ENCODE measurements at regions not wholly inside any gene's neighbourhood (a gene's known extent, or its start where the extent isn't known, plus 50 kb on each side); places are given as distances from the start of the nearest gene placed in this dataset.
A peak's percentile ranks its signal among the peaks of the same experiment; 100 is the strongest.

DNA sequence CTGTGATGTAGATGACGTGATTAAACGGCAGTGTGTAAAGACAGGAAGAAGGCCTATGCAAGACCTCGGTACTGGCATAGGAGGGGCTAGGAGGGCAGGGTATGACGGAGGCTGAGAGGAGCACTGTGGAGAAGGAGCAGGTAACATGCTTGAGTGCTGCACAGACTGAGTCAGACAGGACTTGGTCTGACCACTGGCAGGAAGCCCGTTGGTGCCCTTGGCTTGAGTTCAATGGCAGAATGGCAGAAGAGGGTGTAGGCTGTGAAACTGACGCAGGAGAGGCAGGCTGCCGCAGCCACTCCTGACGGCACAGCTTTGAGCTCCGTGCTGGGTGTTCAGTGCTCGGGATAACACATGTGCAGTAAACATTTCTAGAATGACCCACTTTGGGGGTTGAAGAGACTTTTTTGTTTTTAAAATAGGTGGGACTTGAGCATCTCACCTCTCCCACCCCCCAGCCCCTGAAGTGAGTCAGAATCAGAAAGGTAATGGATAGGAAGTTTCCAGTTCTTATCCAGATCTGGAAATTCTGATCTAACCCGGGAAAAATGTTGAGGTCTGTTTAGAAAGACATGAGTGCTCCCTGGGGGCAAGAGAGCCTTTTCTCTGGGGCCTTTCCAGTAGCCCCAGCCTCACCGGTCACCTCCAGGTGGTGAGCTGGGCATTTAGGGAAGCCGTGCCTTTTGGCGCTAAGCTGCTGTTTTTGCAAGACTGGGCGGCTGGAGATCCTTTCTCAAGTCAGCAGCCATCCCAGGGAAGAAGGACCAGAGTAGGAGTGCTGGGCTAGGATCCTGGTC is 126.4 kb downstream of the RPLP1 start:
- H3K4me1 ChIP-seq (ENCODE audit: control insufficient read depth in 1 of 2, insufficient read depth in 2 of 2, low read depth in 1 of 2, low read length in 1 of 2) = peaks cover 0 to 11% of the 10 kb centered on the region in 2 experiments; a peak in 1 of 4 replicates
- ChIA-PET CTCF (interaction anchor here (1.8 kb wide), 1 partner anchor 25 kb away, joined by 6 read pairs; no protein-coding TSS in a partner anchor), POLR2A (no interaction called here)
- H4K20me1 ChIP-seq (ENCODE audit: insufficient read depth) = no peaks in the 10 kb centered on the region
- DNase-seq = no peak
- no peak overlapping the region for H3K4me2 ChIP-seq
- no peak overlapping the region for H2AFZ ChIP-seq (ENCODE audit: low read depth)
- H3K79me2 ChIP-seq (ENCODE audit: insufficient read depth) = no peaks in the 10 kb centered on the region
- no peak overlapping the region for H3K27ac ChIP-seq (ENCODE audit: low read depth in 2 of 2, low read length in 1 of 2)
- H3F3A ChIP-seq (replicated peaks; ENCODE audit: insufficient read depth) = no peaks in the 10 kb centered on the region
- no peaks in the 10 kb centered on the region for H3K9me3 ChIP-seq
- no peak for TF ChIP-seq FOXJ3 (CRISPR knock-in tag; IDR thresholded peaks at IDR 0.05)
- TF ChIP-seq CHD2 (IDR thresholded peaks at IDR 0.05; ENCODE audit: low read length, partially characterized antibody) = no peak
- TF ChIP-seq, protein P1, sequence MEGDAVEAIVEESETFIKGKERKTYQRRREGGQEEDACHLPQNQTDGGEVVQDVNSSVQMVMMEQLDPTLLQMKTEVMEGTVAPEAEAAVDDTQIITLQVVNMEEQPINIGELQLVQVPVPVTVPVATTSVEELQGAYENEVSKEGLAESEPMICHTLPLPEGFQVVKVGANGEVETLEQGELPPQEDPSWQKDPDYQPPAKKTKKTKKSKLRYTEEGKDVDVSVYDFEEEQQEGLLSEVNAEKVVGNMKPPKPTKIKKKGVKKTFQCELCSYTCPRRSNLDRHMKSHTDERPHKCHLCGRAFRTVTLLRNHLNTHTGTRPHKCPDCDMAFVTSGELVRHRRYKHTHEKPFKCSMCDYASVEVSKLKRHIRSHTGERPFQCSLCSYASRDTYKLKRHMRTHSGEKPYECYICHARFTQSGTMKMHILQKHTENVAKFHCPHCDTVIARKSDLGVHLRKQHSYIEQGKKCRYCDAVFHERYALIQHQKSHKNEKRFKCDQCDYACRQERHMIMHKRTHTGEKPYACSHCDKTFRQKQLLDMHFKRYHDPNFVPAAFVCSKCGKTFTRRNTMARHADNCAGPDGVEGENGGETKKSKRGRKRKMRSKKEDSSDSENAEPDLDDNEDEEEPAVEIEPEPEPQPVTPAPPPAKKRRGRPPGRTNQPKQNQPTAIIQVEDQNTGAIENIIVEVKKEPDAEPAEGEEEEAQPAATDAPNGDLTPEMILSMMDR (IDR thresholded peaks at IDR 0.05) = no peak
- peak; percentile 23; the same call in 1 of the 2 replicates for TF ChIP-seq NFIC (IDR thresholded peaks at IDR 0.05; ENCODE audit: borderline replicate concordance)
- no peak for TF ChIP-seq YY1 (IDR thresholded peaks at IDR 0.05; ENCODE audit: low read depth)
- no peak for TF ChIP-seq POLR2AphosphoS5 (IDR thresholded peaks at IDR 0.05; ENCODE audit: low read depth, low read length)
- no peak overlapping the region for H3K4me3 ChIP-seq (ENCODE audit: low read depth in 2 of 2, low read length in 1 of 2)
- H3K27me3 ChIP-seq (ENCODE audit: insufficient read depth) = peaks cover 8% of the 10 kb centered on the region; the same call in 1 of the 2 replicates
- H3K36me3 ChIP-seq (replicated peaks in 1 of 2; ENCODE audit: control insufficient read depth in 1 of 2, insufficient read depth in 2 of 2, low read length in 1 of 2) = no peaks in the 10 kb centered on the region
- 66% methylated on average over 14 of the region's 15 CpGs for WGBS (ENCODE audit: low lambda C conversion rate)
- no peaks in the 10 kb centered on the region for H3K9me2 ChIP-seq
- H3K9ac ChIP-seq = no peak overlapping the region

DNA sequence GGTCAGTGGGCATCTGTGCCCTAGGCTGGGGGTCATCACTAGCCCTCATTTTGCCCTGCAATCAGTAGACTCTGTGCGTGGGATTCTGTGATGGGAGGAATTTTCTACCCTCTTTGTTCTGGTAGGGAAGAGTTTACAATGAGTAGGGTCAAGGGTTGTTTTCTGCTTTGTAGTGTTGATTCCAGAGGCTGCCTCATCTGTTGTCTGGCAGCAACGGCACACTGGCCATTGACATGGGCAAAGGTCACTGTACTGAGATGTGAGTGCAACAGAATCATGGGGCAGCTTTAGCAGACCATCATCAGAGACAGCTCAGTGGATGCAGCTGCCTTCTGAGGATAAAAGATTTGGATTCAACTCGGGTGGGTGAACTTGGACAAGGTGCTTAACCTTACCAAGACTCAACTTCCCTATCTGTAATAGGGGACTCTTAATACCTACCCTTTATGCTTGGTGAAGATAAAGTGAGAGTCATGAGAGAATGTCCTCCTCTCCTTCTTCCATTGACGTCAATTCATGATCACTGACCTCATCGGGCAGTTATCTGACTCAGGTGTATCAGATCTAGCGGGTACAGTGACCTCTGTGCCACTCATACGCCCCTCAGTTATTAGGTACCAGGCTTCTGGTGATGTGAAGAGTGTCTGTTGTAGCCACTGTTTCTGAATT is 127.5 kb downstream of the RPLP1 start:
- CTCF ChIA-PET = interaction anchor here (1.8 kb wide), 1 partner anchor 24 kb away, joined by 6 read pairs; no protein-coding TSS in a partner anchor
- H3K36me3 ChIP-seq (replicated peaks in 1 of 2; ENCODE audit: control insufficient read depth in 1 of 2, insufficient read depth in 2 of 2, low read length in 1 of 2) = no peaks in the 10 kb centered on the region

More for the DNA sequence above, 127.5 kb downstream of the RPLP1 start:
- TF ChIP-seq JUND (IDR thresholded peaks at IDR 0.05) (no peak), FOSL2 (IDR thresholded peaks at IDR 0.05; ENCODE audit: borderline replicate concordance, low read depth) (no peak), NFIC (IDR thresholded peaks at IDR 0.05; ENCODE audit: borderline replicate concordance) (no peak), RAD21 (IDR thresholded peaks at IDR 0.05; ENCODE audit: low read length) (no peak), TAF1 (IDR thresholded peaks at IDR 0.05; ENCODE audit: borderline replicate concordance, low read depth, low read length) (no peak), NRF1 (IDR thresholded peaks at IDR 0.05; ENCODE audit: low read depth, low read length) (no peak), TEAD4 (IDR thresholded peaks at IDR 0.05; ENCODE audit: borderline replicate concordance, insufficient read depth) (no peak), TCF12 (IDR thresholded peaks at IDR 0.05) (no peak)
- TF ChIP-seq, protein P1 (IDR thresholded peaks at IDR 0.05) = no peak
- TF ChIP-seq, protein P2, sequence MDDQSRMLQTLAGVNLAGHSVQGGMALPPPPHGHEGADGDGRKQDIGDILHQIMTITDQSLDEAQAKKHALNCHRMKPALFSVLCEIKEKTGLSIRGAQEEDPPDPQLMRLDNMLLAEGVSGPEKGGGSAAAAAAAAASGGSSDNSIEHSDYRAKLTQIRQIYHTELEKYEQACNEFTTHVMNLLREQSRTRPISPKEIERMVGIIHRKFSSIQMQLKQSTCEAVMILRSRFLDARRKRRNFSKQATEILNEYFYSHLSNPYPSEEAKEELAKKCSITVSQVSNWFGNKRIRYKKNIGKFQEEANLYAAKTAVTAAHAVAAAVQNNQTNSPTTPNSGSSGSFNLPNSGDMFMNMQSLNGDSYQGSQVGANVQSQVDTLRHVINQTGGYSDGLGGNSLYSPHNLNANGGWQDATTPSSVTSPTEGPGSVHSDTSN (IDR thresholded peaks at IDR 0.05) = no peak
- no peak overlapping the region for H3K9ac ChIP-seq
- POLR2A ChIA-PET = no interaction called here
- DNase-seq = no peak
- H3K4me1 ChIP-seq (ENCODE audit: control insufficient read depth in 1 of 2, insufficient read depth in 2 of 2, low read depth in 1 of 2, low read length in 1 of 2) = peaks cover 0 to 11% of the 10 kb centered on the region in 2 experiments; a peak in 1 of 4 replicates
- H3K9me2 ChIP-seq = no peaks in the 10 kb centered on the region
- no peak overlapping the region for H3K4me2 ChIP-seq
- no peak overlapping the region for H3K4me3 ChIP-seq (ENCODE audit: low read depth in 2 of 2, low read length in 1 of 2)
- H3F3A ChIP-seq (replicated peaks; ENCODE audit: insufficient read depth) = no peaks in the 10 kb centered on the region
- H4K20me1 ChIP-seq (ENCODE audit: insufficient read depth) = no peaks in the 10 kb centered on the region
- 63% methylated on average over 7 of the region's 7 CpGs for WGBS (ENCODE audit: low lambda C conversion rate)
- H2AFZ ChIP-seq (ENCODE audit: low read depth) = no peak overlapping the region
- H3K27ac ChIP-seq (ENCODE audit: low read depth in 2 of 2, low read length in 1 of 2) = no peak overlapping the region
- no peaks in the 10 kb centered on the region for H3K79me2 ChIP-seq (ENCODE audit: insufficient read depth)
- no peaks in the 10 kb centered on the region for H3K9me3 ChIP-seq
- peaks cover 8% of the 10 kb centered on the region; the same call in 1 of the 2 replicates for H3K27me3 ChIP-seq (ENCODE audit: insufficient read depth)

All from SK-N-SH (cell line).